ENCODE measurements at regions not wholly inside any gene's neighbourhood (a gene's known extent, or its start where the extent isn't known, plus 50 kb on each side); places are given as distances from the start of the nearest gene placed in this dataset.

DNA sequence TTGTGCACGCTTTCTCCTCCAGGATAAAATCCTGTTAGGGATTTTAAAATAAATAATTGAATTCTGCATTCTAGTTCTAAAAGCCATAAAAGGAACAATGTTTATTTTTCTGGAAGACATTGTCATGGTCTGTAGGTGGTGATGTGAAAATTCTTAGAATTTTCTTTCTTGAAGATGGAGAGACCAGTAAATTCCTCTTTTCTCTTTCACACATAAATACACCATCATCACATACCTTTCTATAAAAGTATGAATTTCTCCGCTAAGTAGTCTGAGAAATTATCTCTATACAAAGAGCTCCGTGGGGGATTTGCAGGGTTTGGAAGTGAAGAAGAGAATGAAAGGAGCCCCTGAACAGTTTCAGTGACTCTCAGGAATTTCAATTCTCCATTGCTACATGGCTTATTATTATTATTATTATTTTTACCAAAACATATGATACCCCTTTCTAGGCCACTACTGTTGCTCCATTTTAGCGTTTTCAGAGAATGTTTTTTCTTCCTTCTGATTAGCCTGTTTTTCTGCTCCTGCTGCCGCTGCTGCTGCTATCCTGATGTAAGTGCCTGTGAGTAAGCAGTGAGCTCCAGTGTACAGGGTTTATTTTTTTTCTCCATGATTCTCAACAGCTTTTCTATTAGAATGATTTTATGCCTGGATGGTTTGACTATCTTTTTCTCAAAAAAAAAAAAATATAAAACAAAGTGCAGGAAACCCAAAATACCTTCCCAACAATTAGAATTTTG is 145.8 kb downstream of the SAMD5 start:
- Mint-ChIP-seq H3K4me1 (ENCODE audit: unreplicated experiment) (peaks cover 45% of the 10 kb centered on the region), H3K27me3 (ENCODE audit: unreplicated experiment) (no peaks in the 10 kb centered on the region), H3K27ac (ENCODE audit: unreplicated experiment) (peak overlapping the region; percentile 86), H3K4me3 (ENCODE audit: unreplicated experiment) (peak overlapping the region; percentile 60), H3K36me3 (ENCODE audit: unreplicated experiment) (no peaks in the 10 kb centered on the region), H3K9me3 (ENCODE audit: unreplicated experiment) (no peaks in the 10 kb centered on the region)
- TF ChIP-seq, protein P1, sequence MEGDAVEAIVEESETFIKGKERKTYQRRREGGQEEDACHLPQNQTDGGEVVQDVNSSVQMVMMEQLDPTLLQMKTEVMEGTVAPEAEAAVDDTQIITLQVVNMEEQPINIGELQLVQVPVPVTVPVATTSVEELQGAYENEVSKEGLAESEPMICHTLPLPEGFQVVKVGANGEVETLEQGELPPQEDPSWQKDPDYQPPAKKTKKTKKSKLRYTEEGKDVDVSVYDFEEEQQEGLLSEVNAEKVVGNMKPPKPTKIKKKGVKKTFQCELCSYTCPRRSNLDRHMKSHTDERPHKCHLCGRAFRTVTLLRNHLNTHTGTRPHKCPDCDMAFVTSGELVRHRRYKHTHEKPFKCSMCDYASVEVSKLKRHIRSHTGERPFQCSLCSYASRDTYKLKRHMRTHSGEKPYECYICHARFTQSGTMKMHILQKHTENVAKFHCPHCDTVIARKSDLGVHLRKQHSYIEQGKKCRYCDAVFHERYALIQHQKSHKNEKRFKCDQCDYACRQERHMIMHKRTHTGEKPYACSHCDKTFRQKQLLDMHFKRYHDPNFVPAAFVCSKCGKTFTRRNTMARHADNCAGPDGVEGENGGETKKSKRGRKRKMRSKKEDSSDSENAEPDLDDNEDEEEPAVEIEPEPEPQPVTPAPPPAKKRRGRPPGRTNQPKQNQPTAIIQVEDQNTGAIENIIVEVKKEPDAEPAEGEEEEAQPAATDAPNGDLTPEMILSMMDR (IDR thresholded peaks at IDR 0.05) = no peak
- no peak for DNase-seq (ENCODE audit: extremely low spot score, unreplicated experiment)

GRCh38 chr6:147660334-147661311 is 152.1 kb downstream of the SAMD5 start:
- H3K27ac Mint-ChIP-seq (ENCODE audit: unreplicated experiment) = no peak overlapping the region
- TF ChIP-seq, protein P1 (IDR thresholded peaks at IDR 0.05) = no peak
- H3K36me3 Mint-ChIP-seq (ENCODE audit: unreplicated experiment) = no peaks in the 10 kb centered on the region
- peaks cover under 1% of the 10 kb centered on the region for H3K4me1 Mint-ChIP-seq (ENCODE audit: unreplicated experiment)
- no peak for DNase-seq (ENCODE audit: extremely low spot score, unreplicated experiment)
- no peaks in the 10 kb centered on the region for H3K27me3 Mint-ChIP-seq (ENCODE audit: unreplicated experiment)
- H3K4me3 Mint-ChIP-seq (ENCODE audit: unreplicated experiment) = no peak overlapping the region
- H3K9me3 Mint-ChIP-seq (ENCODE audit: unreplicated experiment) = no peaks in the 10 kb centered on the region

DNA sequence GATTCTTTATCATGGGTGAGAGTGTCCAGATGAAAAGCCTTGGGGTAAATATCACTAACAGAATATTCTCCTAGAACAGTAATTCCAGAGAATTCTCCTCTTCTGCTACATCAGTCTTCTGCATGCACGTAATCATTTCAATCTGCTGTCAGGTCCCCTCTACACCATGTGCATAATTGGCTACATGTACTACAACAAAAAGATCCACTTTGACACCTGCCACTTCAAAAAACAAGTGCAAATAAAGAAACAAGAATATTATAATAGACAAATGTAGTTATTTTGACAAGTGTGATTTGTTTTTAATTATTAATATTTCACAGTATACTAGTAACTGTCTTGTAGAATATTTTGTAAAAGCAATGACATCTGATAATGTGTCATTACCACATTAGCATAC is 154.2 kb downstream of the SAMD5 start:
- H3K4me3 Mint-ChIP-seq (ENCODE audit: unreplicated experiment) = no peak overlapping the region
- no peak for DNase-seq (ENCODE audit: extremely low spot score, unreplicated experiment)
- TF ChIP-seq, protein P1 (IDR thresholded peaks at IDR 0.05) = no peak
- no peaks in the 10 kb centered on the region for H3K36me3 Mint-ChIP-seq (ENCODE audit: unreplicated experiment)
- H3K4me1 Mint-ChIP-seq (ENCODE audit: unreplicated experiment) = peaks cover 1% of the 10 kb centered on the region
- H3K9me3 Mint-ChIP-seq (ENCODE audit: unreplicated experiment) = no peaks in the 10 kb centered on the region
- no peak overlapping the region for H3K27ac Mint-ChIP-seq (ENCODE audit: unreplicated experiment)
- no peaks in the 10 kb centered on the region for H3K27me3 Mint-ChIP-seq (ENCODE audit: unreplicated experiment)

- DNase-seq (ENCODE audit: extremely low spot score, unreplicated experiment) = no peak
- H3K27me3 Mint-ChIP-seq (ENCODE audit: unreplicated experiment) = no peaks in the 10 kb centered on the region
- H3K36me3 Mint-ChIP-seq (ENCODE audit: unreplicated experiment) = no peaks in the 10 kb centered on the region
- TF ChIP-seq, protein P1 (IDR thresholded peaks at IDR 0.05) = no peak
- peaks cover 1% of the 10 kb centered on the region for H3K4me1 Mint-ChIP-seq (ENCODE audit: unreplicated experiment)
- no peaks in the 10 kb centered on the region for H3K9me3 Mint-ChIP-seq (ENCODE audit: unreplicated experiment)
- H3K4me3 Mint-ChIP-seq (ENCODE audit: unreplicated experiment) = no peak overlapping the region
- H3K27ac Mint-ChIP-seq (ENCODE audit: unreplicated experiment) = no peak overlapping the region
Measured at GRCh38 chr6:147664092-147664491, 155.6 kb downstream of the SAMD5 start.

- H3K36me3 Mint-ChIP-seq (ENCODE audit: unreplicated experiment) = peaks cover 10% of the 10 kb centered on the region
- peaks cover 1% of the 10 kb centered on the region for H3K4me1 Mint-ChIP-seq (ENCODE audit: unreplicated experiment)
- peaks cover 15% of the 10 kb centered on the region for H3K9me3 Mint-ChIP-seq (ENCODE audit: unreplicated experiment)
- no peak overlapping the region for H3K27ac Mint-ChIP-seq (ENCODE audit: unreplicated experiment)
- no peak overlapping the region for H3K4me3 Mint-ChIP-seq (ENCODE audit: unreplicated experiment)
- TF ChIP-seq, protein P1 (IDR thresholded peaks at IDR 0.05) = no peak
- H3K27me3 Mint-ChIP-seq (ENCODE audit: unreplicated experiment) = no peaks in the 10 kb centered on the region
- DNase-seq (ENCODE audit: extremely low spot score, unreplicated experiment) = no peak
Measured at GRCh38 chr6:147666255-147666654, 157.8 kb downstream of the SAMD5 start.

Data from osteocyte (in vitro differentiated cells).